Central memory CD8-positive, alpha-beta T cell (primary cell): ENCODE measurements at regions not wholly inside any gene's neighbourhood (a gene's known extent, or its start where the extent isn't known, plus 50 kb on each side); places are given as distances from the start of the nearest gene placed in this dataset.

Experiments used
- ATAC-seq: fragments of 150-1000 bp; cut with Tn5 transposase; replicated peaks from 2 replicates; pipeline ENCODE4 v1.10.0; 2022; ENCODE audit warnings: mild to moderate bottlenecking, moderate FRiP score, moderate number of reproducible peaks; ENCODE audit not compliant: poor library complexity, severe bottlenecking; ENCODE audit errors: extremely low read depth
- DNase-seq, 2 donors: peaks; one replicate each; pipeline ENCODE4 v3.0.0; 2021; ENCODE audit warnings: low spot score in 2 of 2
- H3K27ac Mint-ChIP-seq: one replicate; pipeline ENCODE4 v1.8.0; 2022; ENCODE audit warnings: low read depth, mild to moderate bottlenecking, moderate library complexity, mixed read lengths
- H3K27me3 Mint-ChIP-seq: one replicate; pipeline ENCODE4 v1.8.0; 2022; ENCODE audit warnings: mixed read lengths
- H3K36me3 Mint-ChIP-seq: one replicate; pipeline ENCODE4 v1.8.0; 2022; ENCODE audit warnings: mild to moderate bottlenecking, moderate library complexity, mixed read lengths; ENCODE audit not compliant: insufficient read depth
- H3K4me1 Mint-ChIP-seq: one replicate; pipeline ENCODE4 v1.8.0; 2022; ENCODE audit warnings: mixed read lengths
- H3K4me3 Mint-ChIP-seq: one replicate; pipeline ENCODE4 v1.8.0; 2022; ENCODE audit warnings: mild to moderate bottlenecking, moderate library complexity, mixed read lengths
- H3K9me3 Mint-ChIP-seq: one replicate; pipeline ENCODE4 v1.8.0; 2022; ENCODE audit warnings: mixed read lengths

DNA sequence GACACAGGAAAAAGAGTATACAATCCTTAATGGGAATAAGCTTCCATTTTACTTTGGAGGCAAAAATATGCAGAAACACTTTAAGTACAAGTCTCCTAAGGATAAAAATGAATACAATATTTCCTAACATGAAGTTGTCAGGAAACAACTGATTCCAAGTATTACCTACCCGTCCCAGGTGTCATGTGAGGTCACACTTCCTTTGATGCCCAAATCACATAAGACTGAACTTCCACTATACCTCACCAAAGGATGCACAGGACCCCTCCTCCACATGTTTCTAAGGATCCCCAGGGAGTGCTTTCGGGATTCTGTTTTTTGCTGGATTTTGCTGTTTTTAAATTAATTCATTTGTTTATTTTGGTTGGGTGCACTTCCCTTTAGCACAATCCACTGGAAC is 438.5 kb upstream of the TCF4 start:
- Mint-ChIP-seq H3K36me3 (no peaks in the 10 kb centered on the region), H3K4me3 (no peak overlapping the region), H3K9me3 (peaks cover 5% of the 10 kb centered on the region), H3K27ac (no peak overlapping the region), H3K27me3 (no peaks in the 10 kb centered on the region), H3K4me1 (no peaks in the 10 kb centered on the region)
- DNase-seq (no peak), ATAC-seq (no peak)

- Mint-ChIP-seq H3K27me3 (no peaks in the 10 kb centered on the region), H3K36me3 (no peaks in the 10 kb centered on the region), H3K4me1 (no peaks in the 10 kb centered on the region), H3K4me3 (no peak overlapping the region), H3K27ac (no peak overlapping the region), H3K9me3 (peaks cover 15% of the 10 kb centered on the region)
- ATAC-seq (no peak), DNase-seq (no peak)
Observed at GRCh38 chr18:56021809-56022195, 433.8 kb upstream of the TCF4 start.

GRCh38 chr18:56021136-56021808 is 433.3 kb upstream of the TCF4 start:
- DNase-seq (no peak), ATAC-seq (no peak)
- H3K4me1 Mint-ChIP-seq, result no peaks in the 10 kb centered on the region

DNA sequence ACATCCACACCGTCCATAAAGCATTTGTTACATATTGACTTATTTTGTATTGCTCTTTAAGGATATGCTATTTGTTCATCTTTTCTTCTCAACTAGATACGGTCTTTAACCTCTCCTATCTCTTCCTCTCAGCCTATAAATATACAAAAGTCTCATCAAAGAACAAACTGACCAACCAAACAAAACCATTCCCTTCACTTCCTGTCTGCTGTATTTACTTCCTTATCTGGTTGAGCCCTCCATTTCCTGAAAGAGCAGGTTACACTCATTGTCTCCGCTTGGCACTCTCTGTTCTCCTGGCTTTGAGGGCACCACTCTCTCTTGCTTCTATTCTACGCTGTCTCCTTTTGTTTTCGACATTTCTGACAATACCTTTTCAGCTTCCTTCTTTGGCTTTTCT is 431.9 kb upstream of the TCF4 start:
- H3K27me3 Mint-ChIP-seq, result no peaks in the 10 kb centered on the region

More at GRCh38 chr18:56021136-56021808, 433.3 kb upstream of the TCF4 start:
- no peak overlapping the region for H3K4me3 Mint-ChIP-seq
- H3K36me3 Mint-ChIP-seq, result no peaks in the 10 kb centered on the region
- no peaks in the 10 kb centered on the region for H3K27me3 Mint-ChIP-seq
- peaks cover 15% of the 10 kb centered on the region for H3K9me3 Mint-ChIP-seq
- H3K27ac Mint-ChIP-seq, result no peak overlapping the region

DNA sequence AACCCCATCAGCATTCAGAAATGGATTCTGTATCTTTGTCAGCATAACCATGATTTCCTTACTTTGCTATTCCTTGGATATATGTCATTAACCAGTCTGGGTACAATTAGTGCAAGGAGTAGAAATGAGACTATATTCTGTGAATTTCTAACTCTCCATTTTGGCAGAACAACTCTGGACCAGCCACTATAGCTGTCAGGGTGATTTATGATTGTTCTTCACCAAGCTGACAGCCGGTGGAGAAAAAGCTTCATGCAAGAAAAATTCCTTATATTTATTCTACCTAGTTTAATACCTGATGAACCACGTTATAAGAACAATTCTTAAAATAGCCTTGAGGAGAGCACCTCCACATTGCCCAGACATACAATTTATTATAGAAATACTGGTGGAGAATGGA is 431.2 kb upstream of the TCF4 start:
- no peak overlapping the region for H3K4me3 Mint-ChIP-seq
- no peaks in the 10 kb centered on the region for H3K27me3 Mint-ChIP-seq
- ATAC-seq (no peak), DNase-seq (no peak)
- no peaks in the 10 kb centered on the region for H3K36me3 Mint-ChIP-seq
- no peaks in the 10 kb centered on the region for H3K4me1 Mint-ChIP-seq
- H3K9me3 Mint-ChIP-seq, result peaks cover 21% of the 10 kb centered on the region
- H3K27ac Mint-ChIP-seq, result no peak overlapping the region

More for the DNA sequence above, 431.9 kb upstream of the TCF4 start:
- ATAC-seq (no peak), DNase-seq (no peak)
- no peak overlapping the region for H3K4me3 Mint-ChIP-seq
- H3K36me3 Mint-ChIP-seq, result no peaks in the 10 kb centered on the region
- H3K27ac Mint-ChIP-seq, result no peak overlapping the region
- peaks cover 20% of the 10 kb centered on the region for H3K9me3 Mint-ChIP-seq
- no peaks in the 10 kb centered on the region for H3K4me1 Mint-ChIP-seq

GRCh38 chr18:56009411-56009810 is 421.4 kb upstream of the TCF4 start:
- Mint-ChIP-seq H3K4me3 (no peak overlapping the region), H3K36me3 (no peaks in the 10 kb centered on the region), H3K9me3 (peaks cover 24% of the 10 kb centered on the region), H3K27ac (no peak overlapping the region), H3K27me3 (no peaks in the 10 kb centered on the region), H3K4me1 (no peaks in the 10 kb centered on the region)
- no peak for DNase-seq
- ATAC-seq, result no peak

- no peak for ATAC-seq
- Mint-ChIP-seq H3K27ac (no peak overlapping the region), H3K9me3 (no peaks in the 10 kb centered on the region), H3K36me3 (no peaks in the 10 kb centered on the region), H3K4me1 (no peaks in the 10 kb centered on the region), H3K4me3 (no peak overlapping the region), H3K27me3 (no peaks in the 10 kb centered on the region)
- no peak for DNase-seq
Observed at GRCh38 chr18:56003720-56004088, 415.7 kb upstream of the TCF4 start.

GRCh38 chr18:56003009-56003719 is 415.2 kb upstream of the TCF4 start:
- Mint-ChIP-seq H3K36me3 (peaks cover 2% of the 10 kb centered on the region), H3K4me1 (no peaks in the 10 kb centered on the region), H3K27me3 (no peaks in the 10 kb centered on the region), H3K9me3 (peaks cover 1% of the 10 kb centered on the region), H3K27ac (no peak overlapping the region), H3K4me3 (no peak overlapping the region)
- no peak for DNase-seq
- no peak for ATAC-seq

- peaks cover 2% of the 10 kb centered on the region for H3K36me3 Mint-ChIP-seq
- no peak for ATAC-seq
Observed at GRCh38 chr18:56001576-56001975, 413.6 kb upstream of the TCF4 start.

GRCh38 chr18:56000041-56000440 is 412.0 kb upstream of the TCF4 start:
- no peak overlapping the region for H3K27ac Mint-ChIP-seq
- no peaks in the 10 kb centered on the region for H3K27me3 Mint-ChIP-seq
- H3K9me3 Mint-ChIP-seq, result peaks cover 12% of the 10 kb centered on the region
- DNase-seq, result no peak
- no peaks in the 10 kb centered on the region for H3K4me1 Mint-ChIP-seq
- no peak for ATAC-seq
- H3K4me3 Mint-ChIP-seq, result no peak overlapping the region
- H3K36me3 Mint-ChIP-seq, result peaks cover 2% of the 10 kb centered on the region

More at GRCh38 chr18:56001576-56001975, 413.6 kb upstream of the TCF4 start:
- peaks cover 6% of the 10 kb centered on the region for H3K9me3 Mint-ChIP-seq
- DNase-seq, result no peak
- no peaks in the 10 kb centered on the region for H3K4me1 Mint-ChIP-seq
- no peak overlapping the region for H3K27ac Mint-ChIP-seq
- H3K27me3 Mint-ChIP-seq, result no peaks in the 10 kb centered on the region
- H3K4me3 Mint-ChIP-seq, result no peak overlapping the region

DNA sequence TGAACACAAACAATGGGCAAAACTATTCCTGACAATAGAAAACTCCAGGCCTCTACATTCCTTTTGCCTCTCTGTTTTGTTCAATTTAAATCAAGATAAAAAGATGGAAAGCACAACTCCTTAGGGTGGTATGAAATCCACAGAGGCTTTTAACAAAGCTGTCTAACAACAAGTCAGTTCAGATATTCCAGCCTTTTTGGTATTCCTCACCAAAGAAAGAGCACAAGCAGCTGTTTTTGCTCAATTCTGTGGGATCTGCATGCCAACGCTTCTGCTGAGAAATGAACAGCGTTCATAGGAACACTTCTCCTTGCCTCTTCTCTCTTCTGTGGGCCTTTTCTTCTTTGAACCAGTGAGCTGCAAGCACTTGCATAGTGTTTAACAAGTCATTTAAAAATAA is 411.6 kb upstream of the TCF4 start:
- Mint-ChIP-seq H3K36me3 (peaks cover 2% of the 10 kb centered on the region), H3K27me3 (no peaks in the 10 kb centered on the region), H3K4me3 (no peak overlapping the region), H3K4me1 (no peaks in the 10 kb centered on the region), H3K27ac (no peak overlapping the region), H3K9me3 (peaks cover 12% of the 10 kb centered on the region)
- ATAC-seq (no peak), DNase-seq (no peak)

- Mint-ChIP-seq H3K4me3 (no peak overlapping the region), H3K36me3 (peaks cover 2% of the 10 kb centered on the region), H3K4me1 (no peaks in the 10 kb centered on the region), H3K27ac (no peak overlapping the region), H3K9me3 (peaks cover 12% of the 10 kb centered on the region), H3K27me3 (no peaks in the 10 kb centered on the region)
- DNase-seq, result no peak
- ATAC-seq, result no peak
Observed at GRCh38 chr18:55998801-55999385, 410.9 kb upstream of the TCF4 start.

GRCh38 chr18:55998071-55998522 is 410.1 kb upstream of the TCF4 start:
- Mint-ChIP-seq H3K27ac (no peak overlapping the region), H3K9me3 (peaks cover 12% of the 10 kb centered on the region), H3K36me3 (peaks cover 2% of the 10 kb centered on the region), H3K4me1 (no peaks in the 10 kb centered on the region), H3K4me3 (no peak overlapping the region), H3K27me3 (no peaks in the 10 kb centered on the region)
- no peak for ATAC-seq
- no peak for DNase-seq
